Mesothelial cell of epicardium (in vitro differentiated cells): ENCODE measurements at regions not wholly inside any gene's neighbourhood (a gene's known extent, or its start where the extent isn't known, plus 50 kb on each side); places are given as distances from the start of the nearest gene placed in this dataset.

Experiments
- DNase-seq, 2 experiments: peaks; one replicate each; pipeline ENCODE4 v3.0.0; 2021; ENCODE audit warnings: low spot score in 2 of 2; ENCODE audit not compliant: unreplicated experiment in 2 of 2
- H3K27ac Mint-ChIP-seq: 2 replicates; pipeline ENCODE4 v1.8.0; 2021; ENCODE audit warnings: mixed read lengths
- H3K27me3 Mint-ChIP-seq: 2 replicates; pipeline ENCODE4 v1.8.0; 2021; ENCODE audit warnings: low read depth, mixed read lengths
- H3K36me3 Mint-ChIP-seq: 2 replicates; pipeline ENCODE4 v1.8.0; 2021; ENCODE audit warnings: mixed read lengths
- H3K4me1 Mint-ChIP-seq: 2 replicates; pipeline ENCODE4 v1.8.0; 2021; ENCODE audit warnings: mixed read lengths
- H3K4me3 Mint-ChIP-seq: 2 replicates; pipeline ENCODE4 v1.8.0; 2021; ENCODE audit warnings: mild to moderate bottlenecking, moderate library complexity, mixed read lengths
- H3K9me3 Mint-ChIP-seq: 2 replicates; pipeline ENCODE4 v1.8.0; 2021; ENCODE audit warnings: mixed read lengths
- CTCF ChIP-seq: fragments of 200-600 bp; sonication (generic); IDR thresholded peaks from one replicate; pipeline ENCODE4 v1.5.0; 2021; ENCODE audit warnings: antibody characterized with exemption; ENCODE audit not compliant: unreplicated experiment

- Mint-ChIP-seq H3K36me3 (no peaks in the 10 kb centered on the region), H3K4me1 (no peaks in the 10 kb centered on the region), H3K27ac (no peak overlapping the region), H3K27me3 (peaks cover 4% of the 10 kb centered on the region), H3K4me3 (no peak overlapping the region), H3K9me3 (peaks cover 36% of the 10 kb centered on the region)
- DNase-seq, result no peak
- TF ChIP-seq CTCF, result no peak
These were observed 85.8 kb upstream of the NELL2 start for GRCh38 chr12:44961887-44962286.

GRCh38 chr12:44960856-44961255 lies 84.7 kb upstream of the NELL2 start:
- Mint-ChIP-seq H3K4me1 (no peaks in the 10 kb centered on the region), H3K9me3 (peaks cover 28% of the 10 kb centered on the region), H3K36me3 (no peaks in the 10 kb centered on the region), H3K4me3 (no peak overlapping the region), H3K27me3 (peaks cover 4% of the 10 kb centered on the region), H3K27ac (no peak overlapping the region)
- TF ChIP-seq CTCF, result no peak
- no peak for DNase-seq

- Mint-ChIP-seq H3K4me3 (no peak overlapping the region), H3K36me3 (no peaks in the 10 kb centered on the region), H3K27ac (no peak overlapping the region), H3K4me1 (no peaks in the 10 kb centered on the region), H3K9me3 (peaks cover 24% of the 10 kb centered on the region), H3K27me3 (peaks cover 4% of the 10 kb centered on the region)
- no peak for DNase-seq
- TF ChIP-seq CTCF, result no peak
These were observed 84.3 kb upstream of the NELL2 start for GRCh38 chr12:44960423-44960822.

GRCh38 chr12:44947163-44947562 lies 71.0 kb upstream of the NELL2 start:
- Mint-ChIP-seq H3K9me3 (no peaks in the 10 kb centered on the region), H3K4me1 (no peaks in the 10 kb centered on the region), H3K27me3 (peaks cover 32% of the 10 kb centered on the region), H3K36me3 (no peaks in the 10 kb centered on the region), H3K27ac (no peak overlapping the region), H3K4me3 (no peak overlapping the region)
- DNase-seq, result no peak
- no peak for TF ChIP-seq CTCF

GRCh38 chr12:44942714-44943113 lies 66.6 kb upstream of the NELL2 start:
- peaks cover 24% of the 10 kb centered on the region for H3K27me3 Mint-ChIP-seq
- peaks cover 13% of the 10 kb centered on the region for H3K9me3 Mint-ChIP-seq
- no peaks in the 10 kb centered on the region for H3K36me3 Mint-ChIP-seq
- TF ChIP-seq CTCF, result no peak
- DNase-seq, result no peak
- H3K27ac Mint-ChIP-seq, result no peak overlapping the region
- H3K4me3 Mint-ChIP-seq, result no peak overlapping the region
- H3K4me1 Mint-ChIP-seq, result no peaks in the 10 kb centered on the region

- H3K4me3 Mint-ChIP-seq, result no peak overlapping the region
- no peaks in the 10 kb centered on the region for H3K36me3 Mint-ChIP-seq
- peaks cover 6% of the 10 kb centered on the region for H3K27me3 Mint-ChIP-seq
- no peak for DNase-seq
- peak; percentile 89 for TF ChIP-seq CTCF
- H3K9me3 Mint-ChIP-seq, result peaks cover 6% of the 10 kb centered on the region
- H3K27ac Mint-ChIP-seq, result no peak overlapping the region
- H3K4me1 Mint-ChIP-seq, result peaks cover 2% of the 10 kb centered on the region
These were observed 55.0 kb upstream of the NELL2 start for GRCh38 chr12:44930972-44931600.
